Activated CD4-positive, alpha-beta T cell treated with anti-CD3 and anti-CD28 coated beads for 48 hours (primary cell): ENCODE measurements at regions not wholly inside any gene's neighbourhood (a gene's known extent, or its start where the extent isn't known, plus 50 kb on each side); places are given as distances from the start of the nearest gene placed in this dataset.
"Not testable (repeated sequence)": the region's sequence is repeated elsewhere in the genome, so short reads cannot be mapped to it uniquely, and the experiment has no call there.

Experiments
- DNase-seq: peaks from one replicate; pipeline ENCODE4 v3.0.0-alpha.2; 2020

DNA sequence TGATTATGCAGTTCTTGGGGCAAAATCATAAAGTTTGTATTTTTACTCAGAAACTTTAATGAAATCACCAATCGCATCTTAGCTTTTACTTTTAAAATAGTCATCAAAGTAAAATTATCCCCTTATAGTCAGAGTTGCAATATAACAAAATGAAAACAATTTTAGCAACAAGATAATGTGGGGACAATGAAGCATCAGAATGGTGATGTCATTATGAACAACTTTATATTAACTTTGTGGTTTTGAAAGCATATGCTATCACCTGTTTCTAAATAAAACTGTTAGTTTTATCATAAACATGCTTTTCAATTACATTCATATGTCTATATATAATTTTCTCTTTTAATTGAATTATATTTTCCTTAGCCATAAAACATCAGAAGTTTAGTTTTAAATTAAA is 856.8 kb downstream of the CDH9 start:
- DNase-seq, result no peak

DNA sequence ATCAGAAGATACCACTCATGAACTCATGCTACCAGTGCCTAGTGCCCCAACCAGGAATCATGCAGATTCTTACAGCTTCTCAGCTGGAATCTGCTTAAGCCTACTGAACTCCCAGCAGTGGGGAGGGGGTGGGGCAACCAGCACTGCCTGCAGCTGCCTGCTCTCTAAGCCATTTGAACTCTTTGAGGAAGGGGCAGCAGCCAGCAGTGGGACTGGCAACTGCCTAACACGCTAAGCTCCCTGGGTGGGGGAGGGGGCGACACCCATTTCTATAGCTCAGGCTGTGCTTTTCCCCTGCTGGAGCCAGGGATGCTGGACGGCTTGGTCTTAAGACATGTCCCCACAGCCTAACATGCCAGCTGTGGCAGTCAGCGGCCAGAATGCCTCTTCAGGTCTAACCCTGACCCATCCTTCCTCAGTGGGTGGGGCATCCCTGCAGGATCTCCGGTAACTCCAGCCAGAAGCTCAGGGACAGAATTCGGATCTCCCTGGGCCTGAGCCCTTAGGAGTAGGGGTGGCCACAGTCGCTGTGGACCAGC is 889.7 kb downstream of the CDH9 start:
- DNase-seq, result no peak

DNA sequence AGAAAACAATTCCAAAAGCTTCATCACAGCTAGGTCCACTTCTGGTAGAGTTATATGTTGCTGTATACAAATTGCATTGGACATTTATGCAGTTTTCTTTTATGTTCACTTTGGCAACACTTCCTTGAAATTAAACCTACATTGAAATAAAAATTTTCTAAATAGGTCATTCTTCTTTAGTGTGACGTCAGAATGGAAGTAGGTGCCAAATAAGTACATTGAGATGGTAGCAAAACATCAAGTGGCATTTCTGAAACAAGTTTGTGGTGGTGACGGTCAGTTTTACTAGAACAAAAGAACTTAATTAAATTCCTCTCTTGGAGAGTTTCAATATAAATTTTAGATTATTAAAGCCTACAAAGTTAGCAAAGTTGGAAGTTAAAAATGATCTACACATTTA is 895.1 kb downstream of the CDH9 start:
- DNase-seq, result no peak

DNA sequence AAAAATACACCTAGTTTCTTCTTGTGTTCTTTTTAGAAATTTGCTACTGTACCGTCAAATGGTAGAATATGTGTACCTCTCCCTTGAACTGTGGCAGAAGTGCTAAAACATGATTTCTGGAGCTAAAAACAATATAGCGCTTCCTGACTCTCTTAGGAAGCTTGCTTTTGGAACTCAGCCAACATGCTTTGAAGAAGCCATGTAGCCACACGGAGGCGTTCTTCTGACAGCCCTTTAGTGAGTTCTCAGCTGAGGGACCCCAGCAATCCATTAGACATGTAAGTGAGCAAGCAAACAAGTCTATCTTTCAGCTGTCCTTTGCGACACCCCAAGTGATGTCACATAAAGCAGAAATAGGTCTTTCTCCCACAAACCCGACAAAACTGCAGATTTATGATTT is 917.0 kb downstream of the CDH9 start:
- DNase-seq, result no peak

DNA sequence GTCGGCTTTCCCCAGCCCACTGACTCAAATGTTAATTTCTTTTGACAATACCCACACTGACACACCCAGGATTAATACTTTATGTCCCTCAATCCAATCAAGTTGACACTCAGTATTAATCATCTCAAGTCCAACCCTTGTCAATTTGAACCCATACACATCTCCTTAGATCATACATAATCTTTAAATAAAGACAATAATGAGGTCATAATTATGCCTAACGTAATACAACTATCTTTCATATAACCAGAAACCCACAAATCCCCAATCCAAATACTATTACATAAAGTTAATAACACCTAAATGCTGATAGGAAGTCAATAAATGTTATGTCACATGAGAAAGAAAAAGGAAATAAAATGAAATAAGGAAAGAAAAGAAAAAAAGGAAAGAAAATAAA is 934.2 kb downstream of the CDH9 start:
- no peak for DNase-seq

DNA sequence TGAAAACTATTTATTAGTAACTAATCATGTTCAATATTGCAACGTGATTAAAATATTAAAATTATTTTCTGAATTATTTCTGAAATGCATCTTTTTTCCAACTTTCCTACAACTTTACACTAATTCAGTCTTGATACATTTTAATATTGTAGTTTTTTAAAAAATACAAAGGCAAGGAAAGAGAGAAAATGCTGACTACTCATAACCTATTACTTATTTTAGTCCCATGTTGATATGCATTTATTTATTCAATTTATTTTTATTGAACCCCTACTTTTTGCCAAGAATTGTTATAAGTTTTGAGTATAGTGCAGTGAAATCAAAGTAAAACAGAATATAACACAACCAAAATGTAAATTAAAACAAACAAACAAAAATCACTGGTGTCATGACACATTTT is 978.2 kb downstream of the CDH9 start:
- no peak for DNase-seq

DNA sequence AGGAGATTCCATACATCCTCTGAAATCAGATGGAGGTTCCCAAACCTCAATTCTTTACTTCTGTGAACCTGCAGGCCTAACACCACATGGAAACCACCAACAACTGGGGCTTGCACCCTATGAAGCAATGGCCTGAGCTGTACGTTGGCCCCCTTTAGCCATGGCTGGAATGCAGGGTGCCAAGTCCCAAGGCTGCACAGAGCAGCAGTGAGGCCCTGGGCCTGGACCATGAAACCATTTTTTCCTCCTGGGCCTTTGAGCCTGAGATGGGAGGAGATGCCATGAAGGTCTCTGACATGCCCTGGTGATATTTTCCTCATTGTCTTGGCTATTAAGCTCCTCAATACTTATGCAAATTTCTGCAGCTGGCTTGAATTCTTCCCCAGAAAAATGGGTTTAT is 983.8 kb downstream of the CDH9 start:
- DNase-seq, result no peak

DNA sequence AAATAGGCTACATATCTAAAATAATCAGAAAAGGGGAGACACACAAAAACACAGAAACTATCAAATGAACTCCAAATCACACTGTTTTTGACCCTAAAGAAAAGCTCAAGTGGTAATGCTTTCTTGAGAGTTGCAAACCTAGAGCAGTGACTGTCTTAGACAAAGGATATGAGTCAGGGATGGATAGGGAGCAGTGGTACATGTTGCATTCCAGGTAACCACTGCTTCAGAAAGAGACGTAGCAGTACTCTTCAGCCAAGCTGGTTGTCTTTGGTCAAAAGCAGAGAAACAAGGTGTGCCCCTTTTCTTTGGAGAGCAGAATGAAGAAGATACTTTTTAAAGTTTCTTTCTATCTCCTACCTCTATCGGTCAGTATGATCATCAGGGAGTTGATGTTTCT is 1003.6 kb downstream of the CDH9 start:
- no peak for DNase-seq

DNA sequence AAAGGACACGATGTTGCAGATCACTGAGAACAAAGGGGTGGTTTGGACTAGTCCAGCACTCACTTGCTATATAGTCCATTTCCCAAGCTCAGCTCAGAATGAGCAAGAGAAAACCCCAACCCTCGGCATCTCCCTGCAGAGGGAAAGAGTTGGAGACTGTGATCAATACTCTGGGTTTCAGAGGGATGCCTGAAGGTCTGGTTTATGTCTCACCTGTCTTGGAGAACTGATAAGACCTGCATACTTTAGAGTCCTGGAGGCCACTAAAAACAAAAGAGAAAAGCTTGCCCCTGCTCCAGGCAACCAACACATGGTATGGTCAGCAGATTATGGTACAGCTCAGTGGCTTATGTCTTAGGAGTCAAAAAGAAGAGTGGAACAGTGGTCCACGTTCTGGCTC is 1006.9 kb downstream of the CDH9 start:
- no peak for DNase-seq

DNA sequence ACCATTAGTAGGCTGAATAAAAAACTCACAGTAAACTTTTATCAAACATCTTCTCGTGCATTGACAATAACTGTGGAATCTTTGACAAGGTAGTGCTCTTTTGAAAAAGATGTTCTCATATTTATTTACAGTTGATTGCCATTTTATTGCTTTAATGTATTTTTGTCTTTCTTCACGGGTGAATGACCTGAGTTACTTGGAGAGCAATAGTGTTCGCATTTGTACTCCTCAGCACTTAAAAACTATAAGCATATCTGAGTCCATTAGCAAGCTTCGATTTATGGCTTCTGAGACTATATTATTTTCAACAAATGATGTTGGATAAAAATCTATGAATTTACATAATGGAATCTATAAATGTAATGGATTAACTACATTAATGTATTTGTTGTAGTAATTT is 1012.3 kb downstream of the CDH9 start:
- DNase-seq, result no peak

DNA sequence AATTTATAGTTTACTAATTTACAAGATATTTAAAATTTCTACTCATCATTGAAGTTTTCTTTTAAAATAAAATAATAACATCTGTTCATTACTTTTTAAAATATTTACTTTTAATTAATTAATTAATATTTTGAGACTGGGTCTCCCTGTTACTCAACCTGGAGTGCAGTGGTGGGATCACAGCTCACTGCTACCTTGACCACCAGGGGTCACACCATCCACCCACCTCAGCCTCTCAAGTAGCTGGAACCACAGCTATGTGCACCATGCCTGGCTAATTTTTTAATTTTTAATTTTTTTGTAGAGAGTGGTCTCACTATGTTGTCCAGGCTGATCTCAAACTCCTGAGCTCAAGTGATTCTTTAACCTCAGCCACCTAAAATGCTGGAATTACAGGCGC is 1013.6 kb downstream of the CDH9 start:
- no peak for DNase-seq

DNA sequence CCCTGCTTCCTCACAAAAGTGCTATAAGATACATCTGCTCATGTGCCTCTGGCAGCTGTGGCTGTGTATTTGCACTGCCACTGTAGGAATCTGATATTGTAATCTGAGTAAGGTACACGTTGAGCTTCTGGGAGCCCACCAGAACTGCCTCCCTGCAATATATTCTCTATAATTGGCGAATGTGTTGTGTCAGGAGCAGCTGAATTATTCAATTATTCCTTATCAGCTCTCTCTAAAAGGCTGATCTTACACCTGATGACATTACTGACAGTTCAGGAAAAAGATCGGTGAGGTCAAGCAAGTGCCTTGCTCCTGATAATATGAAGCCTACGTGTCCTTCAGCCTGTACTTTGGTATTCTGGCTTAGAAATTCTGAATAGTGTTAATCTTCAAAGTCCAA is 1015.0 kb downstream of the CDH9 start:
- DNase-seq, result no peak

DNA sequence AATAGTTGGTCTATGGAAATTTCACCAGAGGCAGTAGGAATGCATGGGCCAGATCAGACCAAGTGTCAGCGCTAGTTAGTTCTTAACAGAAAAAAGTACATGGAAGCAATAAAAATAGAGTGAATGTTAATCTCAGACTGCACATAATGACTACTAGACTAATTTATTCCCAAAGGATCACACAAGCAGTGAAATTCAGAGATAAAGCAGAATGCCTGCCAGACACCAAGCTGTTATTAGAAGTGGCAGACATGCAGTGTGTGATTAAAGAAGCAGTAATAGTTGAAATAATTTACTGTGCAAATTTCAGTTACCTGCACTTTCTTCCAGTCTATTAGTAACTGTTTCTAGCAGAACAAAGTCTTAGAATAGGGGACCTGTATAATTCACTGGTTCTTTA is 1024.2 kb downstream of the CDH9 start:
- no peak for DNase-seq

DNA sequence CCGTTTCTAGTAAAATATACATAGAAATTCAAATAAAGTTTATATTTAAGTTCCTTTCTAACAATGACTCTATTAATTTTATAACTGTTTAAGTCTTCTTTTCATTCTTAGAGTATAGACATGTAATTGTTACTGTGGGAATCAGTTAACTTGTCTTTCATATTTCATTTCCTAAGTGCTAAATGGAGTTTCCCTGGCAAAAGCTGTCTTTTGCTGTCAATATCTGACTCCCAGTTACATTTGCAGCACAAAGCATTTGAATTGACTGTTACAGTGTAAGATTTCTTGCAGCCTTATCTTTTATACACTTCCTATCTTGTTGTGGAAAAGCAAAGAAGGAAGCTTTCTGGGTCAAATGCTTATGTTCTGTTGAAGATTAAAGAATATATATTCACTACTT is 1026.3 kb downstream of the CDH9 start:
- no peak for DNase-seq

DNA sequence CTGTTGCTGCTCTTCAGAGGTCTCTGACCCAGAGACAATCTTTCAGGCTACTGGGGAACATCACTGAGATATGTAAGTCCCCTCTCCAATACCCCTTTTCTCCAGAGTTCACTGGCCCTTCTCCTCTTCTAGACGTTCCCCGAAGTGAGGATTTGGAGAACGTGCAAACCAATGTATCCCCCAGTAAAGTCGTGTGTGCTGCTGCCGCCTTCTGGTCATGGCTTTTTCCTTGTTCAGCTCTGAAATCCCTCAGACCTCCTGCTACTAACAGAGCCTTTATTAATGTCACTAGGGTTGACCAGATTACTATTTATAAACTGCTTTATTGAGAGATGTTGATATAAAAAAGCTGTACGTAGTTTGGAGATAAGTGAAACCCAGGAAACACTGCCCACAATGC is 1028.6 kb downstream of the CDH9 start:
- DNase-seq, result no peak

DNA sequence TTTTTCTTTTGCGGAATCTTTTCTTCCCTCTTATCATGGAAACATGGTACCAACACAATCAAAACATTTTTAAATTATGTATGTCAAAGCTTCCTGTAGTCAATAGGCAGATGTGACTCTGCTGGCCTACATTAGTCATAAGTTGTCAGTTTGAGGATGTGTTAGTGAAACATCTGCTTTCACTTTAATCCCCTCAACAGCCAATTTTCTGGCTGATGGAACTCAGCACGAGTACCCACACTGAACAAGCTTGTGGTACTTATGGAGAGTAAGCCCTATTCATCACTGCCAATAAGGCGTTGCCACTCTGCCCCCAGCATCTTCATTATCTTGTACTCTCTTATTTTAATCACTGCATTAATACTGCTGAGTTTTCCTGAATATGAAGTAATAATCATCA is 1034.4 kb downstream of the CDH9 start:
- no peak for DNase-seq

DNA sequence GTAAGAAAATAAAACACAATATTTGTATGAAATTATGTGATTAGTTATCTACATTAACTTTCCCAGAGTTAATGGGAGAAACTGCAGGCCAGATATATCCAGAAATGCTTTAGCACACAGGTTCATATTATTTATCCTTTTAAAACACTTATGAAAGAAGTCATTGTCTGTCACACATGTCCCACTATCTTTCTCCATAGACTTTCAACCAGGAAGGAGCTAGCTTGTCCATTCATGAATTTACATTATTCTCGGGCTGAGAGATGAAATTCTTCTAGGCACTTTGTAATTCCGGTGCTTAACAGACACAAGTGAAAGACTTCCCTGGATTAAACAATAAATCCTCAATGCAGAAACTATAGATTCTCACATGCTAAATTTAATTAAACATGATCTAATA is 1043.2 kb downstream of the CDH9 start:
- DNase-seq, result no peak

DNA sequence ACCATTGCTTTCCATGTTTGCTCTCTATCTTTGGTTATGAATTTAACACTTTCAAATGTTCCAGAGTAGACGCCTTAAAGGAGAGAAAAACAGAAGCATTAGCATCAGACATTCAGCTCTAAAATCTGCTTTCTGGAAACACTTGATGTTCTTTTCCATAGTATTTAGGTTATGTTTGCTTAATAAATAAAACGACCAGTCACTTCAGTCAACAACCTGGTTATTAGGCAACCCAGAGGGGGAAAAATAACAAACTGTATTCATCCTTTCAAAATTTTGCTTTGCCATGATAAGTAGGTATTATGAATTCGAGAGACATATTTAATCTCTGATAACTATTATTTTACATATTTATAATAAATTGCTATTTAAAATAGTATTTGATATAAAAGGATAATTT is 1044.7 kb downstream of the CDH9 start:
- no peak for DNase-seq

DNA sequence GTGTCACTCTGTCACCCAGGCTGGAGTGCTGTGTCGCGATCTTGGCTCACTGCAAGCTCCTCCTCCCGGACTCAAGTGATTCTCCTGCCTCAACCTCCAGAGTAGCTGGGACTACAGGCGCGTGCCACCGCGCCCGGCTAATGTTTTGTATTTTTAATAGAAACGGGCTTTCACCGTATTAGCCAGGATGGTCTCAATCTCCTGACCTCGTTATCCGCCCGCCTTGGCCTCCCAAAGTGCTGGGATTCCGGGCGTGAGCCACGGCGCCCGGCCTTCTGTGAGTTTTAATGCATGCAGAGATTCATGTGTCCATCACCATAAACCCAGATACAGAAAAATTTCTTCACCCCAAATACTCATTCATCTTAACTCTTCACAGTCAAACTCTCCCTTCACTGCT is 1046.7 kb downstream of the CDH9 start:
- DNase-seq, result no peak

DNA sequence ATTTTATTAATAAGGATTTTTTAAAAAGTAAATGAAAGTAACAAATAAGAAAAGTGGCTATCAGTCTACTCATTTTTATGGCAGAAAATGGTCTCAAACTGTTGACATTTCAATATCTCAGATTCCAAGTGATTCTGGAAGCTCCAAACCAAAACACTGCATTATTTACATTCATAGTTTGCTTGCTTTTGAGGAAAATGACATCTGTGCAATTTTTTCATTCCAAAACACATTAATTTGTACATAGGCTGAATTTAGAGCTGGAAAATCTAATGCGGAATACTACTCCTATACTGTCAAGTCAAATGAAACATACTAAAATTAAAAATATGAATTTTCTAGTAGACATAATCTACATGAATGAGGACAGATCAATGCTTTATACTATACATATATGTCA is 1047.6 kb downstream of the CDH9 start:
- no peak for DNase-seq

DNA sequence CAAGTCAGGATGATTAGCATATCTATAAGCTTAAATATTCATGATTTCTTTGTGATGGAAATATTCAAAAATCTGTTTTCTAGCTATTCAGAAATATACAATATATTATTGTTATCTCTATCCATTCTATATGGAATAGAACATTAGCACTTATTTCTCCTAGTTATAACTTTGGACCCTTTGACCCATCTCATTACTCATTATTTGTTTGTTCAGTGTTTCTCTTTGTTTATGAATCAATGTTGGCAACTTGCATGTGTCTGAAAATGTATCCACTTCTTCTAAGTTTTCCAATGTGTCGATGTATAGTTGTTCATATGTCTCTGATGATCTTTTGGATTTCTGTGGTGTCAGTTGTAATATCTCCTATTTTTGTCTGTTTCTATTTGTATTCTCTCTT is 1059.3 kb downstream of the CDH9 start:
- no peak for DNase-seq

DNA sequence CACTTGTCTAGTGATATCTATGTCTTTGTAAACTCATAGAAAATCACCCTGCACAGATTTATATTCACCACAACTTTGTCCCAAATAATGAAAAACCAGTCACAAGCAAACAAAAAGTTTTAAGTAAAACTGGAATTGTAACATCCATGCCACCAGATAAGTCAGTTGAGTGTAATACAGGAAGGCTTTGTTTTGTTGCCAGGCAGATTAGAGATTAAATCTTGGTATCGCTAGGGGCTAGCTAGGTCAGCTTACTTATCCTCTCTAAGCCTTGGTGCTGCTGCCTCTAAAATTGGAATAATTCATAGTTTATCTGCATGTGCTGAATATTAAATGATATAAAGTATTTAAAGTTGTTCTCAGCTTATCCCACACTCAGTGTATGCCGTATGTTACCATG is 1062.5 kb downstream of the CDH9 start:
- DNase-seq, result no peak

DNA sequence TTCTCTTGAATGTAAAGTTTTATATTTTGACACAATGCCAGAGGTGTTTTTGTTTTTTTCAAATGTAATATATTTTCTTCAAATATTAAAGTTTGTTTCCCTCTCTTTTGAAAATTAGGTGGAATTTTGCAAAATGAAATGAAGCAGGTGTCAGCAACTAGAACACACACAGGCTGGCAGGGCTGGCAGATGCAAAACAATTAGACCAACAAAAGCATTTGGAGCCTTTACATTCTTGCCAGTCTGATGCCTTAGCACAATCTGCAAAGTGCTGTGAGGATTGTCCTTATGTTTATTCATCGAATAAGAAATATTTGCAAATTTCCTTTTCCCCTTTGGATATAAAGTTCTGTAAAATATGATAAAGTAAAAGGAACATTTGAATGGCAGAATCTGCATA is 1063.9 kb downstream of the CDH9 start:
- DNase-seq, result no peak

DNA sequence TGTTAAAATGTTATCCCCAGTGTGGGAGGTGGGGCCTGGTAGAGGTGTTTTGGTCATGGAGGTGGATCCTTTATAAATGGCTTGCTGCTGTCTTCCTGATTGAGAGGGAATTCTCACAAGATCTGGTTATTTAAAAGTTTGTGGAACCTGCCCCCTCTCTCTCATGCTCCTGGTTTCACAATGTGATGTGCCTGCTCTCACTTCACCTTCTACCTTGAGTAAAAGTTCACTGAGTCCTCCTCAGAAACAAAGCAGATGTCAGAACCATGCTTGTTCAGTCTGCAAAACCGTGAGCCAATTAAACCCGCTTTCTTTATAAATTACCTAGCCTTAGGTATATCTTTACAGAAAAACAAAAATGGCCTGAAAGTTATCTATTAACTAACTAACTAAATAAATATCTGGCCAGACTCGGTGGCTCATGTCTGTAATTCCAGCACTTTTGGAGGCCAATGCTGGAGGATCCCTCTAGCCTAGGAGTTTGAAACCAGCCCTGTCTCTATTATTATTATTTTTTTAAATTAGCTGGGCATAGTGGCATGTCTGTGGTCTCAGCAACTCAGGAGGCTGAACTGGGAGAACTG is 1067.4 kb downstream of the CDH9 start:
- DNase-seq, result no peak

DNA sequence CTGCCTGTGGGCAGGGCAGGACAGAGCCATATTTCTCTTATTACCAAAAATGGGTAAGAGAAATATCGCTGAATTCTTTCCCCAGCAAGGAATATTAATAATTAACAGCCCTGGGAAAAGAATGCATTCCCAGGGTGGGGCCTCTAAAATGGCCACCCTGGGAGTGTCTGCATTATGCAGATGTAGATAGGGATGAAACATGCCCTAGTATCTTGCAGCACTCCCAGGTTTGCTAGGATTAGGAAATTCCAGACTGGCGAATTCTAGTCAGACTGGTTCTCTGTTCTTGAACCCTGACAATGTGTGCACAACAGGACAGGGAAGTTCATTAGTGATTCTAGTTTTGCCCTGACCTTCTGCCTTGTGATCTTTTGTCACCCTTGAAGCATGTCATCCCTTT is 1069.3 kb downstream of the CDH9 start:
- DNase-seq, result not testable (repeated sequence)

DNA sequence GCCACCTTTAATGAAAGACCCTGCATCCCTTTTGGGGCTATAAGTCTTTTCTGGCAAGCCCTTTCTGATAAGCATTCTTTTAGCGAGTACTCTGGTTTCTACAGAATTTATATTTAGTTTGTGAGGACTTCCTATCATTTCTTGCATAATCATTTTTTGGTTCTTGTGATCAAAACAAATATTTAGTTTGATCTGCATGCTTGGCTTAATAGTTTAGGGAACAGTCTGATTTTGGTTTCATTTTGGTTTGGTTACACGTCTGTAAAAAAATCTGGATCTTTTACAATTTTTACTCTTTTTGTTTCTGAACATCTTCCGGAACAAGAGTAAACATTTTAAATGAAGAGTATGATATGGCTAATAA is 1074.4 kb downstream of the CDH9 start:
- DNase-seq, result no peak
